ENCODE measurements at regions not wholly inside any gene's neighbourhood (a gene's known extent, or its start where the extent isn't known, plus 50 kb on each side); places are given as distances from the start of the nearest gene placed in this dataset.

DNA sequence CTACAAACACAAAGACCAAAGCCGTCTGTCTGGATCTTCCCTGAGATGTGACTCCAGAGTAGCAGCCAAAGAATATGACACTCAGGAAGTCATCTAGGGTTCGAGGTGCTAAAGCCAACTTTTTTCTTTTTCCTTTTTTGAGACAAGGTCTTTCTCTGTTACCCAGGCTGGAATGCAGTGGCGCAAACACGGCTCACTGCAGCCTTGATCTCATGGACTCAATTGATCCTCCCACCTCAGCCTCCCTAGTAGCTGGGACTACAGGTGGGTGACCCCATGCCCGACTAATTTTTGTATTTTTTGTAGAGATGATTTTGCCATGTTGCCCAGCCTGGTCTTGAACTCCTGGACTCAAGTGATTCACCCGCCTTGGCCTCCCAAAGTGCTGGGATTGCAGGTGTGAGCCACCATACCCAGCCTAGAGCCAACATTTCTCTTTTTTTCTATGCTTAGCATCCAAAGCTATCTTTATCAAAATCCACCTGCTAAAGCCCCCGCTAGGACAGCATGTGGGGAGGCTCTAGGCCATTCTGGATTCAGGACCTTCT is 92.8 kb downstream of the TMEM17 start:
- no peak for TF ChIP-seq CTCF (IDR thresholded peaks at IDR 0.05)
- intact Hi-C loops (cut with DNase I): loop anchor here (5.0 kb wide), 1 partner anchor 216 kb away; the partner anchor contains the start of gene B3GNT2
- no peak overlapping the region for H3K4me3 ChIP-seq
- H3K9me3 ChIP-seq: no peaks in the 10 kb centered on the region
- no peaks in the 10 kb centered on the region for H3K36me3 ChIP-seq
- H3K4me1 ChIP-seq: peaks cover 0 to 19% of the 10 kb centered on the region in 2 donors
- H3K27ac ChIP-seq: no peak overlapping the region
- H3K27me3 ChIP-seq: no peaks in the 10 kb centered on the region
- DNase-seq (ENCODE audit: low spot score in 2 of 2): no peak

DNA sequence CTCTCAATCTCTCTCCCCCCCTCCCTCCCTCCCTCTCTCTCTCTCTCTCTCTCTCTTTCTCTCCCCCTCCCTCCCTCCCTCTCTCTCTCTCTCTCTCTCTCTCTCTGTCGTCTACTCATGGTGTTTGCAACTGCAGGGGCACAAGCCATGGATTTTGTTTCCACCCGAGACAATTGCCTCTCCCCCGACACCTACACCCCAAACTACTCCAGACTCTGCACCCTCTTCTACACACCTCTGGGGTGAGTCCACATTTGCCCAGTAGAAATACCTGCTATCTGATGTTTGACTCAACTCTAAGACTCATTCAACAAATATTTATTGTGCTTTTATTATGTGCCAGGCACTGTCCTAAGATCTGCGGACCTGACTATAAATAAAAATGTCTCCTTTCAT is 93.7 kb downstream of the TMEM17 start:
- H3K4me3 ChIP-seq: no peak overlapping the region
- H3K27me3 ChIP-seq: no peaks in the 10 kb centered on the region
- H3K9me3 ChIP-seq: no peaks in the 10 kb centered on the region
- peaks cover 0 to 19% of the 10 kb centered on the region in 2 donors for H3K4me1 ChIP-seq
- H3K27ac ChIP-seq: peak overlapping the region; percentile 81 to 90
- H3K36me3 ChIP-seq: no peaks in the 10 kb centered on the region
- TF ChIP-seq CTCF (IDR thresholded peaks at IDR 0.05): peak in 1 of 3 experiments; percentile 40
- intact Hi-C loops (cut with DNase I): loop anchor here (5.0 kb wide), 1 partner anchor 215 kb away; the partner anchor contains the start of gene B3GNT2
- DNase-seq (ENCODE audit: low spot score in 2 of 2): no peak

- Histone ChIP-seq H3K4me3 (no peak overlapping the region), H3K9me3 (no peaks in the 10 kb centered on the region), H3K4me1 (peaks cover 0 to 19% of the 10 kb centered on the region in 2 donors), H3K27me3 (no peaks in the 10 kb centered on the region), H3K27ac (peak overlapping the region; percentile 81 to 90), H3K36me3 (no peaks in the 10 kb centered on the region)
- no peak for DNase-seq (ENCODE audit: low spot score in 2 of 2)
- intact Hi-C loops (cut with DNase I): loop anchor here (1.0 to 5.0 kb wide), 4 partner anchors 96 to 493 kb away; partner anchors contain the start of genes B3GNT2 and TMEM17
- TF ChIP-seq CTCF (IDR thresholded peaks at IDR 0.05): no peak
These were observed 95.0 kb downstream of the TMEM17 start for GRCh38 chr2:62410926-62411456.

DNA sequence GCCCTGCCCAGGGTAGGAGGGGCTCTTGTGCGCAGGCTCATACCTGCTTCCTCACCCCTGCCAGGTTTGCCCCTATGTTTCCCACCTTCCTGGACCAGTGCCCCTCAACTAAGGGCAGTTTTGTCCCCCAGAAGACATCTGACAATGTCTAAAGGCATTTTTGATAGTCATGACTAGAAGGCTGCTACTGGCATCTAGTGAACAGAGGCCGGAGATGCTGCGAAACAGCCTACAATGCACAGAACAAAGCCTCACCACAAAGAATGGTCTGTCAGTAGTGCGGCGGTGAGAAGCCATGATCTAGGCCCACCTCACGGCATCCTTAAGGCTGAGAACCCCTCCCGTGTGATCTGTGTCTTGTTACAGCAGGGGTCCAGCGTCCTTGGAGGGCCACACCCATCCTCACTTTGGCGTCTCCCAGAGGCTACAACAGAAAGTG is 96.0 kb downstream of the TMEM17 start:
- H3K27ac ChIP-seq: peak overlapping the region; percentile 22 to 90
- TF ChIP-seq CTCF (IDR thresholded peaks at IDR 0.05): no peak
- no peak overlapping the region for H3K4me3 ChIP-seq
- no peaks in the 10 kb centered on the region for H3K9me3 ChIP-seq
- intact Hi-C loops (cut with DNase I): loop anchor here (2.0 to 5.0 kb wide), 2 partner anchors 97 to 213 kb away; partner anchors contain the start of genes B3GNT2 and TMEM17
- DNase-seq (ENCODE audit: low spot score in 2 of 2): no peak
- no peaks in the 10 kb centered on the region for H3K36me3 ChIP-seq
- H3K4me1 ChIP-seq: peaks cover 0 to 19% of the 10 kb centered on the region in 2 donors
- no peaks in the 10 kb centered on the region for H3K27me3 ChIP-seq

DNA sequence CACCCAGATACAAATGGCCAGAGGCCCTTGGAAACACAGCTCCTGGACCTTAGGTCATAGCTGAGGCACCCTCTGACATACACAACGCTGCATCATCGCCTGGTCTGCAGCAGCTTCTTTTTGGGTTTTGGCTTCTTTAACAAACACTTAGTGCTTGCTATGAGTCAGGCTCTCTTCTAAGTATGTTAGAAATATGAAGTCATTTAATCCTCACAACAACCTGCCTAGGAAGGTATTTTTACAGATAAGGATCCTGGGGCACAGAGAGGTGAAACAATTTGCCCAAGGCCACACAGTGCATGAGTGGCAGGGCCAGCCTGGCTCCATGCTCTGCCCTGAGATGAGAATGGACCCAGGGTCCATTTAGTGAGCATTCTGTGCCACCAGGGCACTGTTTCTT is 96.6 kb downstream of the TMEM17 start:
- DNase-seq (ENCODE audit: low spot score in 2 of 2): no peak
- intact Hi-C loops (cut with DNase I): no loop called here
- H3K4me1 ChIP-seq: peaks cover 0 to 19% of the 10 kb centered on the region in 2 donors
- no peak overlapping the region for H3K4me3 ChIP-seq
- peak overlapping the region in 1 of 2 donors; percentile 90 for H3K27ac ChIP-seq
- TF ChIP-seq CTCF (IDR thresholded peaks at IDR 0.05): no peak
- H3K27me3 ChIP-seq: no peaks in the 10 kb centered on the region
- H3K9me3 ChIP-seq: no peaks in the 10 kb centered on the region
- H3K36me3 ChIP-seq: no peaks in the 10 kb centered on the region
